PC-9 (cell line): ENCODE measurements at regions not wholly inside any gene's neighbourhood (a gene's known extent, or its start where the extent isn't known, plus 50 kb on each side); places are given as distances from the start of the nearest gene placed in this dataset.
"Not testable (repeated sequence)": the region's sequence is repeated elsewhere in the genome, so short reads cannot be mapped to it uniquely, and the experiment has no call there.

Source experiments
- BruUV-seq: library from RNA; stranded (reverse); fragments of 400-500 nt; replicated peaks from 2 replicates; lab custom pipeline; 2021; lab: Mats Ljungman, UMichigan
- CTCF ChIA-PET: fragments of 300-600 bp; sonication (Branson Sonifier 250); formaldehyde crosslinking; loops from one replicate; lab custom pipeline; 2022; ENCODE audit warnings: antibody characterized with exemption; lab: Charles Lee
- POLR2A ChIA-PET: fragments of 300-600 bp; sonication (Branson Sonifier 250); formaldehyde crosslinking; loops from one replicate; lab custom pipeline; 2022; ENCODE audit warnings: antibody characterized with exemption; ENCODE audit not compliant: unreplicated experiment; lab: Charles Lee
- DNase-seq, 2 experiments: peaks; one replicate each; pipeline versions ENCODE4 v3.0.0 to v3.0.0-alpha.2; 2015 to 2022; ENCODE audit warnings: mixed read lengths in 1 of 2
- H2AFZ ChIP-seq: fragments of 200-600 bp; sonication (generic); 2 replicates; pipeline ENCODE4 v1.8.1; 2017; ENCODE audit warnings: antibody characterized with exemption
- H3F3A ChIP-seq: fragments of 200-600 bp; sonication (generic); 2 replicates; pipeline ENCODE4 v1.8.1; 2017; ENCODE audit warnings: antibody characterized with exemption, mild to moderate bottlenecking, low read depth; ENCODE audit not compliant: insufficient read depth
- H3K27ac ChIP-seq: fragments of 200-600 bp; sonication (generic); 2 replicates; pipeline ENCODE4 v1.6.1; 2016; ENCODE audit warnings: mixed run types
- H3K27me3 ChIP-seq: fragments of 200-600 bp; sonication (generic); 2 replicates; pipeline ENCODE4 v1.6.1; 2016; ENCODE audit warnings: low read depth, mixed run types; ENCODE audit not compliant: insufficient read depth
- H3K36me3 ChIP-seq: fragments of 200-600 bp; sonication (generic); 2 replicates; pipeline ENCODE4 v1.6.1; 2016; ENCODE audit warnings: low read depth, mixed run types
- H3K4me1 ChIP-seq: fragments of 200-600 bp; sonication (generic); replicated peaks from 2 replicates; pipeline ENCODE4 v1.6.1; 2016; ENCODE audit warnings: mixed run types; ENCODE audit not compliant: insufficient read depth
- H3K4me2 ChIP-seq: fragments of 200-600 bp; sonication (generic); 2 replicates; pipeline ENCODE4 v1.6.1; 2017; ENCODE audit warnings: mixed run types
- H3K4me3 ChIP-seq: fragments of 200-600 bp; sonication (generic); 2 replicates; pipeline ENCODE4 v1.6.1; 2016; ENCODE audit warnings: mixed run types
- H3K79me2 ChIP-seq: fragments of 200-600 bp; sonication (generic); 2 replicates; pipeline ENCODE4 v1.6.1; 2017; ENCODE audit warnings: low read depth, mixed run types
- H3K9me2 ChIP-seq: fragments of 200-600 bp; sonication (generic); 2 replicates; pipeline ENCODE4 v1.8.1; 2017; ENCODE audit warnings: mild to moderate bottlenecking; ENCODE audit not compliant: insufficient read depth
- H3K9me3 ChIP-seq: fragments of 200-600 bp; sonication (generic); 2 replicates; pipeline ENCODE4 v1.8.1; 2016; ENCODE audit warnings: low read depth; ENCODE audit not compliant: insufficient read depth
- H4K20me1 ChIP-seq: fragments of 200-600 bp; sonication (generic); 2 replicates; pipeline ENCODE4 v1.8.1; 2017; ENCODE audit not compliant: insufficient read depth
- intact Hi-C: fragments of 100-400 bp; cut with micrococcal nuclease; formaldehyde crosslinking; loops from one replicate; pipeline ENCODE4 v1.10.0; 2022; ENCODE audit not compliant: unreplicated experiment

DNA sequence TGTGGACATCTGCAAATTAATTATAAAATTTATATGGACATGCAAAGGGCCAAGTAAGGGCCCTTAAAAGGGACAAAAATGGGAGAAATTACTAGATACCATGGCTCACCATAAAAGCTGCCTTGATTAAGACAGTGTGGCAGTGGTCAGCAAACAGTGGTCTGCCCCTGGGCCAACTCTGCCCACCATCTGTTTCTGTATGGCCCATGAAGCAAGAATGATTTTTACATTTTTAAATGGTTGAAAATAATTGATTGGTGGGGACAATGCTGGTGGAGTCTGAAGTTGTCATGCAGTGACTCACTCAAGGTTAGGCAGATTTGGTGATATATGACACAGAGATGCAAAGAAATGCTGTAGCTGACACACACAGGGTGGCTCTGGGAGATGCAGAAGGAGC, 143.2 kb upstream of the PRDM7 start:
- H3K27ac ChIP-seq, BruUV-seq, intact Hi-C loops: not testable (repeated sequence)

DNA sequence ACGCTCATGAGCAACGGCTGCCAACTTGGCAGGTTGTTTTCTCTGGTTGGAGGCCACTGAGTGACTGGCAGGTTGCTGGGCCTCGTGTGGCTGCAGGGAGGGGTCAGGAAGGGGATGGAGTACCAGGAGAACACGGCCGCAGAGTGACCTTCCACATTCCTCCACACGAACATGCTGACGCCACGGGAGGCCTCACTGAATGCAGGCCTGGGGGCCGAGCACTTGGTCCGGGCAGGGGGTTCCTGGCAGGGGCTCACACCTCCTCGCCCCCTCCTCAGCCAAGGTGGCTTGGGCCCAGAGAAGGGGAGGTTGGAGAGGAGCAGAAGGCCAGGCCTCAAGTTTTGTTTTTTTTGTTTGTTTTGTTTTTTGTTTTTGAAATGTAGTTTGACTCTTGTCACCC, 98.5 kb upstream of the PRDM7 start:
- intact Hi-C loops, H3F3A ChIP-seq, H4K20me1 ChIP-seq, H2AFZ ChIP-seq, DNase-seq, H3K4me3 ChIP-seq, CTCF ChIA-PET, H3K36me3 ChIP-seq, H3K27ac ChIP-seq, H3K79me2 ChIP-seq, H3K9me2 ChIP-seq, H3K4me1 ChIP-seq, H3K27me3 ChIP-seq, H3K9me3 ChIP-seq, POLR2A ChIA-PET, H3K4me2 ChIP-seq: not testable (repeated sequence)
- BruUV-seq, result TSS peak; percentile 50

More for the DNA sequence above, 143.2 kb upstream of the PRDM7 start:
- H3K36me3 ChIP-seq, CTCF ChIA-PET, H3F3A ChIP-seq, H3K9me3 ChIP-seq, H3K79me2 ChIP-seq, DNase-seq, H3K4me3 ChIP-seq, H3K9me2 ChIP-seq, POLR2A ChIA-PET, H2AFZ ChIP-seq, H3K27me3 ChIP-seq, H3K4me2 ChIP-seq, H4K20me1 ChIP-seq, H3K4me1 ChIP-seq: not testable (repeated sequence)

DNA sequence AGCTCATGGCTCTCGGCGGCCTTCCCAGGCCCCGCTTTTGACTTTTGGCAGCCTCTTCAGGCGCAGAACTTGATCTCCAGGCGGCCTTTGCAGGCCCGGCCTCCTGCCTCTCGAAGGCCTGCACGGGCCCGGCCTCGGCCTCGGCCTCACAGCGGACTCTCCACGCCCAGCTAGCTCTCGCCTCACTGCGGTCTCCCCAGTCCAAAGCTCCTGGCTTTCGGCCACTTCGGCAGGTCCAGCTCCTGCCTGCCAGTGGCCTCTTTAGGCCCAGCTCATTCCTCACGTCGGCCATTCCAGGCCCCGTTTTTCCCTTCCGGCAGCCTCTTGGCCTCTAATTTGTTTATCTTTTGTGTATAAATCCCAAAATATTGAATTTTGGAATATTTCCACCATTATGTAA, 94.5 kb upstream of the PRDM7 start:
- H3F3A ChIP-seq, POLR2A ChIA-PET, H3K4me1 ChIP-seq, H3K4me3 ChIP-seq, H2AFZ ChIP-seq, CTCF ChIA-PET, BruUV-seq, H3K27ac ChIP-seq, H3K36me3 ChIP-seq, H3K9me3 ChIP-seq, intact Hi-C loops, H3K79me2 ChIP-seq, H3K27me3 ChIP-seq, DNase-seq, H3K9me2 ChIP-seq, H4K20me1 ChIP-seq, H3K4me2 ChIP-seq: not testable (repeated sequence)

GRCh38 chr16:90169127-90169655, 92.1 kb upstream of the PRDM7 start:
- H3K79me2 ChIP-seq, H3K27ac ChIP-seq, H3K36me3 ChIP-seq, H3K27me3 ChIP-seq, H4K20me1 ChIP-seq, DNase-seq, POLR2A ChIA-PET, H3K4me2 ChIP-seq, intact Hi-C loops, H3K4me1 ChIP-seq, H3K4me3 ChIP-seq, H2AFZ ChIP-seq, BruUV-seq, H3K9me3 ChIP-seq, CTCF ChIA-PET, H3K9me2 ChIP-seq, H3F3A ChIP-seq: not testable (repeated sequence)

DNA sequence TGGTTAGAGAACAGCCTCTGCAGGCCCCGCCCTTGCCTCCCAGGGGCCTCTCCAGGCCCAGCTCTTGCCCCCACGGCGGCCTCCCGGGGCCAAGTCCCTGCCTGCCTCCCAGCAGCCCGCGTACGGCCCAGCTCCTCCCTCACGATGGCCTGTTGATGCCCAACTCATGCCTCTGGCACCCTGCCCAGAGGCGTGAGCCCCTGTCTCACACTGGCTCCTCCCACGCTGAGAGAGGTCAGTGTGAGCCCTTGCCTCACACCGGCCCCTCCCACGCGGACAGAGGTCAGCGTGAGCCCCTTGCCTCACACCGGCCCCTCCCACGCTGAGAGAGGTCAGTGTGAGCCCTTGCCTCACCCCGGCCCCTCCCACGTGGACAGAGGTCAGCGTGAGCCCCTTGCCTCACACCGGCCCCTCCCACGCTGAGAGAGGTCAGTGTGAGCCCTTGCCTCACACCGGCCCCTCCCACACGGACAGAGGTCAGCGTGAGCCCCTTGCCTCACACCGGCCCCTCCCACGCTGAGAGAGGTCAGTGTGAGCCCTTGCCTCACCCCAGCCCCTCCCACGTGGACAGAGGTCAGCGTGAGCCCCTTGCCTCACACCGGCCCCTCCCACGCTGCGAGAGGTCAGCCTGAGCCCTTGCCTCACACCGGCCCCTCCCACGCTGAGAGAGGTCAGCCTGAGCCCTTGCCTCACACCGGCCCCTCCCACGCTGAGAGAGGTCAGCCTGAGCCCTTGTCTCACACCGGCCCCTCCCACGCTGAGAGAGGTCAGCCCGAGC, 91.4 kb upstream of the PRDM7 start:
- intact Hi-C loops, BruUV-seq, H3K79me2 ChIP-seq, H3K36me3 ChIP-seq, H2AFZ ChIP-seq, H3K4me3 ChIP-seq, DNase-seq, H3F3A ChIP-seq, H4K20me1 ChIP-seq, POLR2A ChIA-PET, H3K4me2 ChIP-seq, H3K27ac ChIP-seq, CTCF ChIA-PET, H3K9me3 ChIP-seq, H3K4me1 ChIP-seq, H3K9me2 ChIP-seq, H3K27me3 ChIP-seq: not testable (repeated sequence)

GRCh38 chr16:90167734-90168133, 90.6 kb upstream of the PRDM7 start:
- H4K20me1 ChIP-seq, H3K36me3 ChIP-seq, H3K4me1 ChIP-seq, H2AFZ ChIP-seq, H3K9me3 ChIP-seq, CTCF ChIA-PET, BruUV-seq, H3K4me3 ChIP-seq, H3K27ac ChIP-seq, H3F3A ChIP-seq, H3K9me2 ChIP-seq, intact Hi-C loops, H3K27me3 ChIP-seq, H3K79me2 ChIP-seq, H3K4me2 ChIP-seq, DNase-seq, POLR2A ChIA-PET: not testable (repeated sequence)

- H3K27me3 ChIP-seq, H2AFZ ChIP-seq, H4K20me1 ChIP-seq, H3F3A ChIP-seq, H3K27ac ChIP-seq, H3K9me2 ChIP-seq, H3K9me3 ChIP-seq, H3K4me2 ChIP-seq, CTCF ChIA-PET, H3K4me3 ChIP-seq, H3K4me1 ChIP-seq, BruUV-seq, POLR2A ChIA-PET, intact Hi-C loops, H3K36me3 ChIP-seq, H3K79me2 ChIP-seq: not testable (repeated sequence)
- peak in 1 of 2 experiments; percentile 0 for DNase-seq
Measured at GRCh38 chr16:90166679-90167556, 89.8 kb upstream of the PRDM7 start.
